Left lung (tissue), 4 donors: ENCODE measurements at regions not wholly inside any gene's neighbourhood (a gene's known extent, or its start where the extent isn't known, plus 50 kb on each side); places are given as distances from the start of the nearest gene placed in this dataset.

Experiments used
- ATAC-seq: fragments of 200-7000 bp; cut with Tn5 transposase; one replicate; pipeline ENCODE4 v1.9.1; 2020; ENCODE audit warnings: moderate library complexity
- DNase-seq, 4 donors: peaks; one replicate each; pipeline ENCODE4 v3.0.0-alpha.2; 2013 to 2020
- H3K27ac ChIP-seq, 2 donors: fragments of 200-600 bp; sonication (generic) in 1 of 2; one replicate each; pipeline versions ENCODE4 v1.5.0 to v1.8.0; 2020 to 2021
- H3K27me3 ChIP-seq, 2 donors: fragments of 200-600 bp; sonication (generic) in 1 of 2; one replicate each; pipeline versions ENCODE4 v1.5.0 to v1.8.0; 2020 to 2021
- H3K36me3 ChIP-seq, 2 donors: fragments of 200-600 bp; sonication (generic) in 1 of 2; one replicate each; pipeline versions ENCODE4 v1.5.0 to v1.8.0; 2020 to 2021
- H3K4me1 ChIP-seq, 2 donors: fragments of 200-600 bp; one replicate each; pipeline ENCODE4 v1.8.0; 2021
- H3K4me3 ChIP-seq, 2 donors: fragments of 200-600 bp; sonication (generic) in 1 of 2; one replicate each; pipeline versions ENCODE4 v1.5.0 to v1.8.0; 2020 to 2021; ENCODE audit warnings: mild to moderate bottlenecking in 1 of 2
- H3K9me3 ChIP-seq, 2 donors: fragments of 200-600 bp; sonication (generic) in 1 of 2; one replicate each; pipeline versions ENCODE4 v1.5.0 to v1.8.0; 2020 to 2021
- CTCF ChIP-seq, 2 donors: fragments of 200-600 bp; sonication (generic) in 1 of 2; IDR thresholded peaks; one replicate each; pipeline versions ENCODE4 v1.5.0 to v1.8.0; 2021; ENCODE audit warnings: antibody characterized with exemption in 2 of 2
- intact Hi-C, 2 donors: fragments of 100-400 bp; cut with DNase I; formaldehyde crosslinking; loops; one replicate each; pipeline versions ENCODE4 v1.11.2 to v1.14.2; 2022
- donor health status: DM: no; HTN: yes; CAD: no.
- donor health status: DM: no; HTN: no; CAD: no.

- no peak for TF ChIP-seq CTCF (IDR thresholded peaks at IDR 0.05)
- H3K36me3 ChIP-seq: no peaks in the 10 kb centered on the region
- intact Hi-C loops: no loop called here
- H3K27ac ChIP-seq: peak overlapping the region in 1 of 2 donors; percentile 57
- DNase-seq (no peak), ATAC-seq (no peak)
- H3K4me1 ChIP-seq: peaks cover 16 to 27% of the 10 kb centered on the region in 2 donors
- H3K4me3 ChIP-seq: no peak overlapping the region
- no peaks in the 10 kb centered on the region for H3K27me3 ChIP-seq
- no peaks in the 10 kb centered on the region for H3K9me3 ChIP-seq
These were observed 142.3 kb upstream of the TPM1 start for GRCh38 chr15:62900071-62900802.

- Histone ChIP-seq H3K4me1 (peaks cover 13 to 24% of the 10 kb centered on the region in 2 donors), H3K27ac (no peak overlapping the region), H3K27me3 (no peaks in the 10 kb centered on the region), H3K36me3 (no peaks in the 10 kb centered on the region), H3K9me3 (no peaks in the 10 kb centered on the region), H3K4me3 (no peak overlapping the region)
- intact Hi-C loops: no loop called here
- no peak for DNase-seq
- no peak for ATAC-seq
- no peak for TF ChIP-seq CTCF (IDR thresholded peaks at IDR 0.05)
These were observed 141.5 kb upstream of the TPM1 start for GRCh38 chr15:62901087-62901486.

GRCh38 chr15:62901909-62902546 is 140.5 kb upstream of the TPM1 start:
- Histone ChIP-seq H3K27me3 (no peaks in the 10 kb centered on the region), H3K4me3 (no peak overlapping the region), H3K9me3 (no peaks in the 10 kb centered on the region), H3K4me1 (peaks cover 4 to 14% of the 10 kb centered on the region in 2 donors), H3K27ac (no peak overlapping the region), H3K36me3 (no peaks in the 10 kb centered on the region)
- intact Hi-C loops: no loop called here
- DNase-seq: no peak
- no peak for TF ChIP-seq CTCF (IDR thresholded peaks at IDR 0.05)
- no peak for ATAC-seq

- Histone ChIP-seq H3K27ac (no peak overlapping the region), H3K4me1 (peaks cover 0 to 8% of the 10 kb centered on the region in 2 donors), H3K9me3 (no peaks in the 10 kb centered on the region), H3K36me3 (no peaks in the 10 kb centered on the region), H3K27me3 (no peaks in the 10 kb centered on the region), H3K4me3 (no peak overlapping the region)
- DNase-seq (no peak), ATAC-seq (no peak)
- no peak for TF ChIP-seq CTCF (IDR thresholded peaks at IDR 0.05)
- intact Hi-C loops: no loop called here
These were observed 139.7 kb upstream of the TPM1 start for GRCh38 chr15:62902821-62903220.

- ATAC-seq: no peak
- intact Hi-C loops: no loop called here
- no peak for TF ChIP-seq CTCF (IDR thresholded peaks at IDR 0.05)
- Histone ChIP-seq H3K4me3 (no peak overlapping the region), H3K27me3 (no peaks in the 10 kb centered on the region), H3K36me3 (no peaks in the 10 kb centered on the region), H3K9me3 (no peaks in the 10 kb centered on the region), H3K4me1 (peaks cover 0 to 8% of the 10 kb centered on the region in 2 donors), H3K27ac (no peak overlapping the region)
- DNase-seq: no peak
These were observed 139.1 kb upstream of the TPM1 start for GRCh38 chr15:62903437-62903836.
